ENCODE measurements at regions not wholly inside any gene's neighbourhood (a gene's known extent, or its start where the extent isn't known, plus 50 kb on each side); places are given as distances from the start of the nearest gene placed in this dataset.

GRCh38 chr13:103370790-103371189 is 304.6 kb upstream of the SLC10A2 start:
- TF ChIP-seq, protein P1, sequence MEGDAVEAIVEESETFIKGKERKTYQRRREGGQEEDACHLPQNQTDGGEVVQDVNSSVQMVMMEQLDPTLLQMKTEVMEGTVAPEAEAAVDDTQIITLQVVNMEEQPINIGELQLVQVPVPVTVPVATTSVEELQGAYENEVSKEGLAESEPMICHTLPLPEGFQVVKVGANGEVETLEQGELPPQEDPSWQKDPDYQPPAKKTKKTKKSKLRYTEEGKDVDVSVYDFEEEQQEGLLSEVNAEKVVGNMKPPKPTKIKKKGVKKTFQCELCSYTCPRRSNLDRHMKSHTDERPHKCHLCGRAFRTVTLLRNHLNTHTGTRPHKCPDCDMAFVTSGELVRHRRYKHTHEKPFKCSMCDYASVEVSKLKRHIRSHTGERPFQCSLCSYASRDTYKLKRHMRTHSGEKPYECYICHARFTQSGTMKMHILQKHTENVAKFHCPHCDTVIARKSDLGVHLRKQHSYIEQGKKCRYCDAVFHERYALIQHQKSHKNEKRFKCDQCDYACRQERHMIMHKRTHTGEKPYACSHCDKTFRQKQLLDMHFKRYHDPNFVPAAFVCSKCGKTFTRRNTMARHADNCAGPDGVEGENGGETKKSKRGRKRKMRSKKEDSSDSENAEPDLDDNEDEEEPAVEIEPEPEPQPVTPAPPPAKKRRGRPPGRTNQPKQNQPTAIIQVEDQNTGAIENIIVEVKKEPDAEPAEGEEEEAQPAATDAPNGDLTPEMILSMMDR (IDR thresholded peaks at IDR 0.05; ENCODE audit: low read length): no peak
- TF ChIP-seq EZH2 (IDR thresholded peaks at IDR 0.05; ENCODE audit: borderline replicate concordance, low read length): no peak
